Epithelial cell of prostate (primary cell): ENCODE measurements at regions not wholly inside any gene's neighbourhood (a gene's known extent, or its start where the extent isn't known, plus 50 kb on each side); places are given as distances from the start of the nearest gene placed in this dataset.
"Not testable (repeated sequence)": the region's sequence is repeated elsewhere in the genome, so short reads cannot be mapped to it uniquely, and the experiment has no call there.

ENCODE experiments used
- DNase-seq: peaks from one replicate; pipeline ENCODE4 v3.0.0-alpha.2; 2011; ENCODE audit warnings: low read depth, low spot score
- H3K27ac ChIP-seq: fragments of 450-650 bp; 2 replicates; pipeline ENCODE4 v1.5.1; 2017; ENCODE audit warnings: mild to moderate bottlenecking

- H3K27ac ChIP-seq = no peak overlapping the region
- no peak for DNase-seq
Observed at GRCh38 chr17:53640808-53641207, 181.9 kb upstream of the KIF2B start.

GRCh38 chr17:53635444-53635843, 187.3 kb upstream of the KIF2B start:
- H3K27ac ChIP-seq = no peak overlapping the region
- DNase-seq = no peak

DNA sequence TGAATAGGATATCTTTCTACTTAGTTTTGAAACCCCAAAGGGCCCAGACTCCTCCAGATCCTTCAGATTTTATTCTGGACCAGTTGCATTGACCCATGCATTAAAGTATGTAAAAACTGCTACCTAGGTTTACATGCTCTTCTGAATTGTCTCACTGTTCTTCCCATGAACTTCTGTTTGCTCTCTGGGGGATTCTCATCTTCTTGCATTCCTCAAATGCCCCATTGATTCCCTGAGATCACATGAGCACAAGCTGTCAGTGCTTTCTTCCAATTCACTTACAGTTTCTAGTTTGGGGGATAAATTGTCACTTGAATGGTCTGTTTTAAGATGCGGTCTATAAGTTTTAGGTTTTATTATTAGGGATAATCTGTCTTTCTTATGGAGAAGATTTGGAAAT, 188.9 kb upstream of the KIF2B start:
- DNase-seq = no peak
- H3K27ac ChIP-seq = no peak overlapping the region

DNA sequence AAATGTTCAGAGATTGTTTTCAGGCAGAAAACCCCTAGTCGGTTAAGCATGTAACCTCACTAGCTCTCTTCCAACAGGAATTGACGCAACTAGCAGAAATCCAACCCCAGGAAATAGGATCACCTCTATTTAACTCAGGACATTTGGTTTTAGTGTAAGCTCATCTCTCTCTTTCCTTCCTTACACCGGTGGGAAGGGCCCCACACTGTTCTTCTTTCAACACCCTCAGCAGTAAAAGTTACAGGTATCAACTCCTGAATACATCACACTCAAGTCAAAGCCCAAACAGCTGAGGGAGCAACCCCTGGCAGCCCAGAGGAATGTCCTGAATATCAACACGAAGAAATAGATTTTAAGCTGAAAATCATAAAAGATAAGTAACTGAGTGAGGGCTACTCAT, 191.2 kb upstream of the KIF2B start:
- no peak overlapping the region for H3K27ac ChIP-seq
- DNase-seq = no peak

- DNase-seq = no peak
- H3K27ac ChIP-seq = no peak overlapping the region
Observed at GRCh38 chr17:53630638-53631037, 192.1 kb upstream of the KIF2B start.

DNA sequence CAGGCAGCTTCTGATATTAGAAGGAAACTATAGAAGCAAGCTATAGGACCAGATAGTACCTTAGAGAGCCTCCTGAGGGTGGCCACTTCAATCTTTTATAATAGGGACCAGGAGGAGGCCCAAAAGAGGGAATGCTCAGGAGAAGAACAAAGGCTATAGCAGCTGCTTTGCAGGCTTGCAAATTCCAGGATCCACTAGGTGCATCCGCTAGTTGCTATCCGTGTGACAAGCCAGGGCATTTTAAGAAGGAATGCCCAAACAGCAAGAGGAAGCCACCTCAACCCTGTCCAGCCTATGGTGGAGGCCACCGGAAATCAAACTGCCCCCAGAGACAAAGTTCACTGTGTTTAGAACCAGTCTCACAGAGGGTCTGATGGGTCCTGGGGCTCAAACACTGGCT, 192.6 kb upstream of the KIF2B start:
- DNase-seq = no peak
- H3K27ac ChIP-seq = no peak overlapping the region

- no peak for DNase-seq
- no peak overlapping the region for H3K27ac ChIP-seq
Observed at GRCh38 chr17:53629188-53629587, 193.5 kb upstream of the KIF2B start.

DNA sequence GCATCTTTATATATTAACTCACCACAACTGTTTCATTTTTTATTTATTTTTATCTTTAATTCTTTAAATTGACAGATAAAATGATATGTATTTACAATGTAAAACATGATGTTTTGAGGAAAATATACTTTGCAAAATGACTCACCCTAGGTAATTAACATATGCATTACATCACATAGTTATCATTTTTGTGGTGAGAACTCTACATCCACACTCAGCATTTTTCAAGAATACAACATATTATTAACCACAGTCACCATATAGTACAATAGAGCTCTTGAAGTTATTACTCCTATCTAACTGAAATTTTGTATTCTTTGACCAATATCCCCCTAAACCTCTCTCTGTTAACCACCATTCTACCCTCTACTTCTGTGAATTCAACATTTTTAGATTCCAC, 194.7 kb upstream of the KIF2B start:
- H3K27ac ChIP-seq = peak overlapping the region; percentile 74
- DNase-seq = no peak

GRCh38 chr17:53627511-53627910, 195.2 kb upstream of the KIF2B start:
- H3K27ac ChIP-seq = peak overlapping the region; percentile 74
- no peak for DNase-seq

- no peak overlapping the region for H3K27ac ChIP-seq
- DNase-seq = peak; percentile 45
Observed at GRCh38 chr17:53626286-53626685, 196.4 kb upstream of the KIF2B start.

DNA sequence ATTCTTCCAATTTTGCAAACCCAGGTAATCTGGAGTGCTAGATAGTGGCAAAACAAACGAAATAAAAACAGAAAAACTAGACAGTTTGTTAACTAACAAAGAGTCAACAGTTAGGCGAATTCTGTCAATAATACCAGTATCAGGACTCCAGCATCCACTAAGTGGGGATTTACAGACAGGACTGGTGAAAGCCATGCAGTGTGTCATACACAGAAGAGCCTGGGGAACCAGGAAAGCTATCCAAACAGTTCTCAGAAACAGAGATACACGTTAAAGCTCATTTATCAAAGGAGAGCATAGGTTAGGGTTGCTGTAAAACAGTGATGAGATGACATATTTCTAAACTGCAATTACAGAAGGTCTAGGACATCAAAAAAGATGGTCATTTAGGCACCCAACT, 203.7 kb upstream of the KIF2B start:
- DNase-seq = no peak
- no peak overlapping the region for H3K27ac ChIP-seq

DNA sequence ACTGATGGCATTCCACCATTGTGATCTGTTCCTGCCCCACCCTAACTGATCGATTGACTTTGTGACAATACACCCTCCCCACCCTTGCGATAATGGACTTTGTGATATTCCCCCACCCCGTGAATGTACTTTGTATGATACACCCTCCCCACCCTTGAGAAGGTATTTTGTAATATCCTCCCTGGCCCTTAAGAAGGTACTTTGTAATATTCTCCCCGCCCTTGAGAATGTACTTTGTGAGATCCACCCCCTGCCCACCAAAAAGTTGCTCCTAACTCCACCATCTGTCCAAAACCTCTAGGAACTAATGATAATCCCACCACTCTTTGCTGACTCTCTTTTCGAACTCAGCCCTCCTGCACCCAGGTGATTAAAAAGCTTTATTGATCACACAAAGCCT, 214.5 kb upstream of the KIF2B start:
- not testable (repeated sequence) for DNase-seq, H3K27ac ChIP-seq

- DNase-seq = no peak
- H3K27ac ChIP-seq = no peak overlapping the region
Observed at GRCh38 chr17:53607475-53607874, 215.3 kb upstream of the KIF2B start.

DNA sequence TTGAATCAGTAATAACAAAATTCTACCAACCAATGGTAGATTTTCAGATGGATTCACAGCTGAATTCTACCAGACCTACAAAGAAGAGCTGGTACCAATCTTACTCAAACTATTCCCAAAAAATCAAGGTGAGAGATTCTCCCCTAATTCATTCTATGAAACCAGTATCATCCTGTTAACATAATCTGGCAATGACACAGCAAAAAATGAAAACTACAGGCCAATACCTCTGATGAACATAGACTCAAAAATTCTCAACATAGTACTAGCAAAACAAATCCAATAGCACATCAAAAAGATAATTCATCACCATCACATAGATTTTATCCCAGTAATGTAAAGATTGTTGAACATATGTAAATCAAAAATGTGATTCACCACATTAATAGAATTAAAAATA, 234.4 kb upstream of the KIF2B start:
- no peak overlapping the region for H3K27ac ChIP-seq
- DNase-seq = no peak

DNA sequence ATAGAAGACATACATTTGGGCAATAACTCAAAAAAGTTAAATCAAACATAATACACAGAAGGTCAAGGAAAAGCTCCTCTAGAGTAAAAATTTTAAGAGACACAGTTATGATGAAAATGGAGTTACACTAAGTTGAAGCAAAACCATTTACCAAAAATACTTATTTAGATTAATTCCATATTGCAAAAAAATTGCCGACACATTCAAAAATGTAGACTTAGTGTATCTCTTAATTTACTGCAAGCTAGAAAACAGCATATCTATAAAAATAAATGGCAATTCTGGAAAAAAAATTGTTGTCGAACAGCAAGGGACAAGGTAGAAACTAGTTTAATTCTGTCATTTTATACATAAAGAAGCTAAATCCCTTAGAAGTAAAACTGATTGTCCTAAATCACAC, 248.7 kb upstream of the KIF2B start:
- no peak overlapping the region for H3K27ac ChIP-seq
- no peak for DNase-seq

DNA sequence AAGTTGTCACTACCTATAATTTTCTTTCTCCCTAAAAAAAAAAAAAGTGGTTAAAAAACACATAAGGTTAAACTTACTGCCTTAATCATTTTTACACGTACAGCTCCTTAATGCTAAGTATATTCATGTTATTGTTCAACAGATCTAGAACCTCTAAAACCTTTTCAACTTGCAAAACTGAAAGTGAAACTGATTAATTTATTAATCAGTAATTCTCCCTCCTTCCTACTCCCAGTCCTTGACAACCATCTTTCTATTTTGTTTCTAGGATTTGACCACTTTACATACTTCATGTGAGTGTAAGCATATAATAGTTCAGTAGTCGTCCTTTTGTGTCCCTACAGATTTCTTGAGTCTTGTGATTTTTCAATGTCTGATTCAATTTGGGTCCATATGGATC, 251.4 kb upstream of the KIF2B start:
- no peak for DNase-seq
- H3K27ac ChIP-seq = no peak overlapping the region

GRCh38 chr17:53570731-53571130, 252.0 kb upstream of the KIF2B start:
- no peak for DNase-seq
- H3K27ac ChIP-seq = no peak overlapping the region

- no peak overlapping the region for H3K27ac ChIP-seq
- no peak for DNase-seq
Observed at GRCh38 chr17:53560953-53561352, 261.8 kb upstream of the KIF2B start.

DNA sequence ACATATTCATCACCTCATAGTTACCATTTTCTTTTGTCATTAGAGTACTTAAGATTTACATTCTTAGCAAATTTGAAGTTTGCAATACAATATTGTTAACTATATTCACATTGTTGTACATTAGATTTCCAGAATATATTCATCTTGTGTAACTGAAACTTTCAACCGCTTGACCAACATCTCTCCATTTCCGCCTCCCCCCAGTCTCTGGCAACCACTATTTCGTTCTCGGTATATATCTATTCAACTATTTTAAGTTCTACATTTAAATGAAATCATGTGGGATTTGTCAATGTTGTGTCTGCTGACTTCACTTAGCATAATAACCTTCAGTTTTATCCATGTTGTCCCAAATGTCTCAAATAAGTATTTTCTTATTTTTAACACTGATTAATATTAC, 274.5 kb upstream of the KIF2B start:
- no peak for DNase-seq

GRCh38 chr17:53543472-53543871, 279.3 kb upstream of the KIF2B start:
- DNase-seq = no peak
- no peak overlapping the region for H3K27ac ChIP-seq

More for the DNA sequence above, 274.5 kb upstream of the KIF2B start:
- no peak overlapping the region for H3K27ac ChIP-seq

GRCh38 chr17:53538129-53538617, 284.6 kb upstream of the KIF2B start:
- no peak overlapping the region for H3K27ac ChIP-seq
- DNase-seq = no peak

DNA sequence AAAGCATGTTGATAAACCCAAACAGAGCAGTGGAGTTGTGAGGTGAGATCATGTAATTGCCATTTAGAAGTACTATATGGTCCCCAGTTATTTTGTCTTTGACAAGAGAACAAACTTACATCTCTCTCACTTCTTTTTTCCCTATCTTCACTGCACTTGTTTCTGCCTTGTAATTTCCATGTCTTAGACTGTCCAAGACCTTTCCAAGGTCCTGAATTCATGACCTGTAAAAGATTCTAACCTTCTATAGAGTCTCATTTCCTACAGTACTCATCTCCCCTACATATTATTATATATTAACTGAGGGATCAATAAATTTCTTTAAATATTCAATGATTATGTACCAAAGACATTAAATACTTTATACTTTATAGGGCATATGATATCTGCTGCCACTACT, 295.3 kb upstream of the KIF2B start:
- DNase-seq = no peak
- no peak overlapping the region for H3K27ac ChIP-seq

- no peak overlapping the region for H3K27ac ChIP-seq
- no peak for DNase-seq
Observed at GRCh38 chr17:53525590-53525989, 297.1 kb upstream of the KIF2B start.
